K562 (cell line): ENCODE measurements at regions not wholly inside any gene's neighbourhood (a gene's known extent, or its start where the extent isn't known, plus 50 kb on each side); places are given as distances from the start of the nearest gene placed in this dataset.
"Not testable (repeated sequence)": the region's sequence is repeated elsewhere in the genome, so short reads cannot be mapped to it uniquely, and the experiment has no call there.

Experiments used
- E2F4 ChIP-seq: sonication (generic); formaldehyde crosslinking; IDR thresholded peaks from 2 replicates; pipeline ENCODE4 v1.8.0; 2022; ENCODE audit warnings: mild to moderate bottlenecking, low read depth, missing genetic modification reagents
- ELF1 ChIP-seq: fragments of 200-800 bp; sonication (Bioruptor generic); IDR thresholded peaks from 2 replicates; pipeline ENCODE4 v1.6.1; 2016; ENCODE audit warnings: missing genetic modification characterization, missing compliant biosample characterization
- FIP1L1 ChIP-seq: fragments of 200-400 bp; formaldehyde crosslinking; IDR thresholded peaks from 2 replicates; pipeline ENCODE4 v1.6.1; 2018; ENCODE audit warnings: mild to moderate bottlenecking, low read depth, low read length; ENCODE audit not compliant: poor library complexity, severe bottlenecking
- KDM1A ChIP-seq, 2 experiments: fragments of 450-650 bp; IDR thresholded peaks; 2 replicates each; pipeline ENCODE4 v1.6.1; 2016; ENCODE audit warnings: mild to moderate bottlenecking in 2 of 2
- MAFF ChIP-seq: IDR thresholded peaks from 2 replicates; pipeline ENCODE4 v1.6.1; 2012; ENCODE audit warnings: low read length, improper control_type of control experiment
- RAD21 ChIP-seq, 2 experiments: fragments of 250-450 bp in 1 of 2; fragments of 450-650 bp in 1 of 2; sonication (Bioruptor Pico) in 1 of 2; formaldehyde crosslinking in 1 of 2; IDR thresholded peaks in 1 of 2; conservative IDR thresholded peaks in 1 of 2; 2 replicates each; pipeline versions ENCODE4 v1.4.0 to v1.8.0; 2020 to 2022; ENCODE audit warnings: mild to moderate bottlenecking in 2 of 2, moderate library complexity in 1 of 2
- ZNF134 ChIP-seq: fragments of 250-450 bp; sonication (Bioruptor Pico); conservative IDR thresholded peaks from 2 replicates; pipeline ENCODE4 v1.4.0; 2020
- ZNF263 ChIP-seq: sonication (generic); formaldehyde crosslinking; IDR thresholded peaks from 2 replicates; pipeline ENCODE4 v1.8.0; 2022; ENCODE audit warnings: mild to moderate bottlenecking, missing genetic modification reagents, borderline replicate concordance
- TF ChIP-seq, protein P1 (sequence below): sonication (generic); formaldehyde crosslinking; IDR thresholded peaks from 2 replicates; pipeline ENCODE4 v1.8.1; 2023; ENCODE audit warnings: mild to moderate bottlenecking, missing genetic modification reagents
- TF ChIP-seq, protein P2 (sequence below), 2 experiments: IDR thresholded peaks; 2 replicates each; pipeline ENCODE4 v1.6.1; 2012; ENCODE audit warnings: improper control_type of control experiment in 2 of 2, low read depth in 2 of 2, low read length in 2 of 2, borderline replicate concordance in 1 of 2
- TF ChIP-seq, protein P3 (sequence below): fragments of 450-650 bp; IDR thresholded peaks from 2 replicates; pipeline ENCODE4 v1.6.1; 2017; ENCODE audit warnings: antibody characterized with exemption

- TF ChIP-seq, protein P1, sequence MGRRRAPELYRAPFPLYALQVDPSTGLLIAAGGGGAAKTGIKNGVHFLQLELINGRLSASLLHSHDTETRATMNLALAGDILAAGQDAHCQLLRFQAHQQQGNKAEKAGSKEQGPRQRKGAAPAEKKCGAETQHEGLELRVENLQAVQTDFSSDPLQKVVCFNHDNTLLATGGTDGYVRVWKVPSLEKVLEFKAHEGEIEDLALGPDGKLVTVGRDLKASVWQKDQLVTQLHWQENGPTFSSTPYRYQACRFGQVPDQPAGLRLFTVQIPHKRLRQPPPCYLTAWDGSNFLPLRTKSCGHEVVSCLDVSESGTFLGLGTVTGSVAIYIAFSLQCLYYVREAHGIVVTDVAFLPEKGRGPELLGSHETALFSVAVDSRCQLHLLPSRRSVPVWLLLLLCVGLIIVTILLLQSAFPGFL (CRISPR knock-in tag), result not testable (repeated sequence)
- TF ChIP-seq ZNF263 (CRISPR knock-in tag); ZNF134 (CRISPR knock-in tag); MAFF; FIP1L1; E2F4 (CRISPR knock-in tag); ELF1 (tag); KDM1A (IDR thresholded peaks at IDR 0.05); RAD21 (CRISPR knock-in tag; conservative IDR thresholded peaks at IDR 0.05 in 1 of 2, IDR thresholded peaks at IDR 0.05 in 1 of 2): not testable (repeated sequence)
- TF ChIP-seq, protein P2, sequence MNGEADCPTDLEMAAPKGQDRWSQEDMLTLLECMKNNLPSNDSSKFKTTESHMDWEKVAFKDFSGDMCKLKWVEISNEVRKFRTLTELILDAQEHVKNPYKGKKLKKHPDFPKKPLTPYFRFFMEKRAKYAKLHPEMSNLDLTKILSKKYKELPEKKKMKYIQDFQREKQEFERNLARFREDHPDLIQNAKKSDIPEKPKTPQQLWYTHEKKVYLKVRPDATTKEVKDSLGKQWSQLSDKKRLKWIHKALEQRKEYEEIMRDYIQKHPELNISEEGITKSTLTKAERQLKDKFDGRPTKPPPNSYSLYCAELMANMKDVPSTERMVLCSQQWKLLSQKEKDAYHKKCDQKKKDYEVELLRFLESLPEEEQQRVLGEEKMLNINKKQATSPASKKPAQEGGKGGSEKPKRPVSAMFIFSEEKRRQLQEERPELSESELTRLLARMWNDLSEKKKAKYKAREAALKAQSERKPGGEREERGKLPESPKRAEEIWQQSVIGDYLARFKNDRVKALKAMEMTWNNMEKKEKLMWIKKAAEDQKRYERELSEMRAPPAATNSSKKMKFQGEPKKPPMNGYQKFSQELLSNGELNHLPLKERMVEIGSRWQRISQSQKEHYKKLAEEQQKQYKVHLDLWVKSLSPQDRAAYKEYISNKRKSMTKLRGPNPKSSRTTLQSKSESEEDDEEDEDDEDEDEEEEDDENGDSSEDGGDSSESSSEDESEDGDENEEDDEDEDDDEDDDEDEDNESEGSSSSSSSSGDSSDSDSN (IDR thresholded peaks at IDR 0.05; ENCODE audit: borderline replicate concordance in 1 of 2, low read depth in 2 of 2, low read length in 2 of 2), result not testable (repeated sequence)
- TF ChIP-seq, protein P3, sequence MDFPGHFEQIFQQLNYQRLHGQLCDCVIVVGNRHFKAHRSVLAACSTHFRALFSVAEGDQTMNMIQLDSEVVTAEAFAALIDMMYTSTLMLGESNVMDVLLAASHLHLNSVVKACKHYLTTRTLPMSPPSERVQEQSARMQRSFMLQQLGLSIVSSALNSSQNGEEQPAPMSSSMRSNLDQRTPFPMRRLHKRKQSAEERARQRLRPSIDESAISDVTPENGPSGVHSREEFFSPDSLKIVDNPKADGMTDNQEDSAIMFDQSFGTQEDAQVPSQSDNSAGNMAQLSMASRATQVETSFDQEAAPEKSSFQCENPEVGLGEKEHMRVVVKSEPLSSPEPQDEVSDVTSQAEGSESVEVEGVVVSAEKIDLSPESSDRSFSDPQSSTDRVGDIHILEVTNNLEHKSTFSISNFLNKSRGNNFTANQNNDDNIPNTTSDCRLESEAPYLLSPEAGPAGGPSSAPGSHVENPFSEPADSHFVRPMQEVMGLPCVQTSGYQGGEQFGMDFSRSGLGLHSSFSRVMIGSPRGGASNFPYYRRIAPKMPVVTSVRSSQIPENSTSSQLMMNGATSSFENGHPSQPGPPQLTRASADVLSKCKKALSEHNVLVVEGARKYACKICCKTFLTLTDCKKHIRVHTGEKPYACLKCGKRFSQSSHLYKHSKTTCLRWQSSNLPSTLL, result not testable (repeated sequence)
Observed at GRCh38 chr5:154700289-154700928, 54.8 kb upstream of the LARP1 start.
